ENCODE measurements at regions not wholly inside any gene's neighbourhood (a gene's known extent, or its start where the extent isn't known, plus 50 kb on each side); places are given as distances from the start of the nearest gene placed in this dataset.

DNA sequence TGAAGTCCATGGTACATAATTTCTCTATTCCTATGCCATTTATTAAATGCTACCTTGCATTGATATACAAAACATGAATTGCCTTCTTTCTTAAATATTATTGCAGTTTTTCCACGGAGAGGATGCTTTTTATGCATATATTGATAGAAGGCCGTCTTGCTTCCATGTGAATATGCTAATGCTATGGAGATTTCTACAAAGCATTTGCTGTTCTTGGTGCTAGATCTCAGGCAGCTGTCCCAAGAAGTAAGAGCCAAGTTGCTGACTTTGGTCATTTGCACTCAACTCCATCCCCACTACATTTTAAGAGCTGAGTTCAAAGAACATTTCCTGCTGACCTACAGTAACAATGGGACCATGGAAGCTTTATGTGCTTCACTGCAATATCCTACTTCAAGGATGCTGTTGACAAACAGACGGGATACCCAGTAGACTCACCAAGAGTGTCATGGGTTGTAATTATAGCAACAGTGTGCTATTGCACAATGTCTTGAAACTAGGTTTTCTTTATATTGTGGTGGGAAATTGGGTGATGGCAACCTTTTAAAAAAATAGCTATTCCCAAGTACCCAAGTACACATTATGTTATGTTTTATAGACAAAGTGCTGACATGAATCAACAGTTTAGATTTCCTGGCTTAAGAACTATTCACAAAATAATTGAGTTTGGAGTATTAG, 1172.4 kb upstream of the PIK3C3 start:
- DNase-seq (ENCODE audit: low spot score), result no peak

DNA sequence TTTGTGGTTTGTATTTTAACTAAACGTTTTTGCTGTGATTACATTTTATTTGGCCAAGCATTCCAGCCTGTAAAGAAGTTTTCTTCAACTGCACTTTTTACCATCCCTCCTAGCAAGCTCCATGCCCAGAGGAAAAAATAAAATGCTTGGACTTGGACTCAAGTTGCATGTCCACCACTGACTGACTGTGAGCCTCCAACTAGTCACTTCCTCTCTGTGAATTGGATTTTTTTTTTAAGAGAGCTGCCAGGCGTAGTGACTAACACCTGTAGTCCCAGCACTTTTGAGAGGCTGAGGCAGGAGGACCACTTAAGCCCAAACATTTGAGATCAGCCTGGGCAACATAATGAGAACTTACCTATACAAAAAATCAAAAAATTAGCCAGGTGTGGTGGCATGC, 1185.2 kb upstream of the PIK3C3 start:
- DNase-seq (ENCODE audit: low spot score), result no peak

DNA sequence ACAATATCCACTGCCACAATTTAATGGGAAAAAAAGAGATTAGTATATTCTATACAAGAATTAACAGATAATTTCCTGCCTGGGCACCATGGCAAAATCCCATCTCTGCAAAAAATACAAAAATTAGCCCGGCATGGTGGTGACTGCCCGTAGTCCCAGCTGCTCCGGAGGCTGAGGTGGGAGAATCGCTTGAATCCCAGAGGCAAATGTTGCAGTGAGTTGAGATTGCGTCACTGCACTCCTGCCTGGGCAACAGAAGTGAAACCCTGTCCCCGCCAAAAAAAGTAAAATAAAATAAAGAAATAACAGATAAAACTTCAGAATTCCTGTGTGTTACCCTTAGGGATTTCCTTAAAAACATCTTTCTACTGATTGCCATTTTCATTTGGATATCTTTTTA, 1194.8 kb upstream of the PIK3C3 start:
- DNase-seq (ENCODE audit: low spot score), result no peak

DNA sequence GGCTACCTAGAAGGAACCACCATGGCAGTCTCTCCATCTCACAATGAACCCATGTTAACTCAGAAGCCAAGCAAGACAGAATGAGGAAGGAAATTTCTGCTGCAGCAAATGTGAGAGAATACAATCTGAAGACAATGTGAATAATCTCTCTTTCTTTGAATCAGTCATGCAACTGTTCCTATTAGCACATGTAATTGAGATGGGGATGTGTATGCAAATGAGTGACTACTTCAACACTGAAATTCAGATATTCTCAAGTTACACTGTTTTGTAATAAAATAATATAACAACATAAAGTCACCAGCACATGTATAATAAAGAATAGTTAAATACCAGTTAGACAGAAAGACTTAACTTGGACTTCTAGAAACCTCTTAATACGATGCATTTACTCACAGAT, 1200.6 kb upstream of the PIK3C3 start:
- DNase-seq (ENCODE audit: low spot score), result no peak

DNA sequence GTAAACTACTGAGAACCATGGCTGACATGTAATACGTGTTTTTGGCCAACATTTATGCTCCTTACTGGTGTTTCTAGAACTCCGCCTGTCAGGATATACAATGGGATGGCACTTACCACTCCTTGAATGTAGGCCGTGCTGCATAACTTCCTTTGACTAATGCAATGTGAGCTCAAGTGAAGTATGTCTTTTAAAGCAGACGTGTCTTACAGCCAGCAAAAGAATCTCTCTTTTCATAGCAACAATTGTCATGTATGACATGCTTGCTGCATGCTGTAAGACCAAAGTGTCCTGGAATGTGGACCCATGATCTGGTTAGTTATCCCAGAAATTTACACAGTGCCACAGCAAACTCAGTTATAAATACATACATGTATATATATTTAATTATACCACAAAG, 1202.7 kb upstream of the PIK3C3 start:
- DNase-seq (ENCODE audit: low spot score), result no peak

DNA sequence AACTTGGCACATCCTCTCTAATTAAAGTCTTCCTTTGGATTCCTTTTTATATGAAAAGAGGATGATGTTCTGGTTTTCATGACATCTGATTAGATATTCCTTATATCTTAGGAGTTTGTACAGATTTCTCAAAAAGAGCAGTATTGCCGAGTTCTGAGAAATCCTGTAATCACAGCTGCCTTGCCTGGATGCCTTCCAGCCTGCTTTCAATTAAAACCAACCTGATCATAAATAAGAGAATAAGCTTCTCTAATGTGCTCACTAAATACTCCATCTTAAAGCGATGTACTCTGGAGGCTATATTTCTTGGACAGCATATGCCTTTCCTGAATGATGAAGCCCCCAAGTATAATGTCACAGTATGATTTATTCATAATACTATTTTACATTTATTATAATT, 1203.8 kb upstream of the PIK3C3 start:
- no peak for DNase-seq (ENCODE audit: low spot score)

DNA sequence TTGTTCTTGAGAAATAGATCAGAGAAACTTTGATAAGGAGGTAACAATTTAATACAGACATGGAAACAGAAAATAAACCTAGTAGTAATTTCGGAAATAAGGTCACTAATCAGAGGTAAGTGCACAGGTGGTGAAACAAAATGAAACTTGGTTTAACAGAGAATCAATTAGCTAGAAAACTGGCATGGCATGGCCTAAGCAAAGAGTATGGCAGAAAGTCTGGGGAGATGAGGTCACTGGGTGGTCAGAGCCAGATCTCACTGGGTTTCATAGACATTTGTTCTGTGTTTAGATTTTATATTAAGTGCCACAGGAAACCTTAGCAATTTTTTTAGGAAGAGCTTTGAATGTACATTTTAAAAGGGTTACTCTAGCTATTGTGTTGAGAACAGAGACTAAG, 1216.0 kb upstream of the PIK3C3 start:
- no peak for DNase-seq (ENCODE audit: low spot score)

DNA sequence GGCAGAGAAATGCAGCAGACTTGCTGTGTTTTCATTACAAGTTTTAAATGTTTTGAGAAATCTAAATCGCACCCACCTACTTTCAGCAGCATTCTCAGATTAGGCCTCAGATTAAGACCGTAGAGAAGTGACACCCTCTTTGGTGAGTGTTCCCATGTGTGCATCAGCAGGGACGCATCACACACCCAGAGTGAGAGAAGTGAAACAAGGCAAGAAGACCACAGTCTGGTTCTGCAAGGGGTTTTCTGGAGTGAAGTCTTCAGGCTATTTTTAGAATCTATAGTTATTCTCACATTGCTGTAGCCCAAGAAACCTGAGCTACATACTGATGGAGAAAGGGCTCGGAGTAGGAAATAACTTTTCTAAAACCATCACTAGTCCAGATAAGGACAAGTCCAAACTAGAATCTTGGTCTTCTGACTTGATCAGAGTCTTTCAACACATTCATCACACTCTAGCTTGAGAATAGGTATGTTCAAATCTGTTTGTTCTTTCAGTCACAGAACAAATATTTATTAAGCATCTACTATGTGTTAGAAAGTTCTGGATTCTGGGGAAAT, 1216.6 kb upstream of the PIK3C3 start:
- no peak for DNase-seq (ENCODE audit: low spot score)

DNA sequence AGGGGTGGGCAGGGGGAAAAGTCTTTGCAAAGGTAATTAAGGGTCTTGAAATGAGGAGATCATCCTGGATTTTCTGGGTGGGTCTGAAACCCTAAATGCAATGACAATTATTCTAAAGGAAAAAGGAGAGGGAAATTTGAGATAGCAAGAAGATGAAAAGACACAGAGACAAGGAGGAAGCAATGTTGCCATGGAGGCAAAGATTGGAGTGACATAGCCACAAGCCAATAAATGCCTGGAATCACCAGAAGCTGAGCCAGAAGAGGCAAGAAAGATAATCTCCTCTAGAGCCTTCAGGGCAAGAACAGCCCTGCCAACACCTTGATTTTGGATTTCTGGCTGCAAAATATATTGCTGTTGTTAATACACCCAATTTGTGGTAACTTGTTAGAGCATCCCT, 1246.3 kb upstream of the PIK3C3 start:
- no peak for DNase-seq (ENCODE audit: low spot score)

DNA sequence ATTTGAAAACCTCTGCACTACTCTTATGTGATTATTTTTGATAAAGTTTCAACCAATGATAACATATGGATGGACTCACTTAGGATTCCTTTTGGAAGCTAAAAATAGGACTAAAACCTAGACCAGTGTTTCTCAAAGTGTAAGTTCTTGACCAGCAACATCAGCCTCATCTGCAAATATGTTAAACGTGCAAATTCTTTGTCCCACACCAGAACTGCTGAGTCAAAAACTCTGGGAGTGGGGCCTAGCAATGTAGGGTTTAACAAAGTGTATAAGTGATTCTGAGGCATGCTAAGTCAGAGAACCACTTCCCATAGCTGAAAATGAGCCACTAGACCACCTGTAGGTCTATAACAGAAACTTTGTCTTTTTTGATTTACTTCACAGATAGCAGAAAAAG, 1247.2 kb upstream of the PIK3C3 start:
- no peak for DNase-seq (ENCODE audit: low spot score)

DNA sequence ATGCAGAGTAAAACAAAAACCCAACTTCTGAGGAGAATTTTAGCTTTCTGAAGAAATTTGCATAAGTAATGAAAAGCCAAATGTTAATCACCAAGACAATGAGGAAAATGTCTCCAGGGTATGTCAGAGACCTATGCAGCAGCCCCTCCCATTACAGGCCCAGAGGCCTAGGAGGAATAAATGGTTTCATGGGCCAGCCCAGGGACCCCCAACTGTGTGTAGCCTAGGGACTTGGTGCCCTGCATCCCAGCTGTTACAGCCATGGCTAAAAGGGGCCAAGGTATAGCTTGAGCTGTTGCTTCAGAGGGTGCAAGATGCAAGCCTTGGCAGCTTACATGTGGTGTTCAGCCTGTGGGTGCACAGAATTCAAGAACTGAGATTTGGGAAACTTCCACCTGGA, 1256.9 kb upstream of the PIK3C3 start:
- DNase-seq (ENCODE audit: low spot score), result no peak

DNA sequence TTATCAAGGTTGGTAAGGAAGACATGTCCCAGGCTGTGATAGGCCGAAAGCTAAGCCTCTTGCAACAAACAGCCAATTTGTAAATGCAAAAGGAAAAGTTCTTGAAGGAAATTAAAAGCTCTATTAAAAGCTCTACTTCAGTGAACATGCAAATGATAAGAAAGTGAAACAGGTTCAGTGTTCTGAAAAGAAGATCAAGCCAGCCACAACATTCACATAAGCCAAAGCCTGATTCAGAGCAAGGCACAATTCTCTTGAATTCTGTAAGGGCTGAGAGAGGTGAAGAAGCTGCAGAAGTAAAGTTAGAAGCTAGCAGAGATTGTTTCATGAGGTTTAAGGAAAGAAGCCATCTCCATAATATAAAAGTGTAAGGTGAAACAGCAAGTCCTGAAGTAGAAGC, 1259.5 kb upstream of the PIK3C3 start:
- no peak for DNase-seq (ENCODE audit: low spot score)

DNA sequence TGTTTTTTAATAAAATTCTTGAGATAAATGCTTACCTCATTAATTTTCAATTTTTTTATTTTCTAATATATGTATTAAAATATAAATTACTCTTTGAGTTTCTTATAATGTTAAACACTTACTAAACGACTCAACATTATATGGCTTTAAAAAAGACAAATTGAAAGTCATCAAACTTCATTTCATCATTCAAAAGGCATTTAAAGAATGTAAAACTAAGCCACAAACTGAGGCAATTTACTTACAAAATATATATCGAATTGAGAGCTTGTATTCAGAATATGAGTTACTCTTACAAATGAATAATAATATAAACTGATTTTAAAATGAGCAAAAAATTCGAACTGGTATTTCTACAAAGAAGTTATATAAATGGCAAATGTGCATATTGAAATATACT, 1262.2 kb upstream of the PIK3C3 start:
- DNase-seq (ENCODE audit: low spot score), result no peak

DNA sequence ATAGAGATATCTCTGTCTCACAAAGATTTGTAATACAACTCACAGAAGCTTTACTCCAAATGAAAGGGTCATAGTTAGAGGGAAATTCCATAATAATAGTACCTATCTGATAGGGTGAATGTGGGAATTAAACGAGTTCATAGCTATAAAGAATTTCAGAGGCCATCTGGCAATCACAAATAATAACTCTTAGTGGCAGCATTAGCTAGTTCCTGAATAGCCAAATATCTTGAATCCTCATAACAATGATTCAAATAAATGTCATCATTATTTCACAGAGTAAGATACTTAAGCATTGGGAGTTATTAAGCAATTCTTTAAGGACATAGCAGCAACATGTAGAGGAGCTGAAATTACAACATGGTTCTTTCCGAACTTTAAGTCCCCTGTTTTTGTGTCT, 1265.0 kb upstream of the PIK3C3 start:
- no peak for DNase-seq (ENCODE audit: low spot score)

DNA sequence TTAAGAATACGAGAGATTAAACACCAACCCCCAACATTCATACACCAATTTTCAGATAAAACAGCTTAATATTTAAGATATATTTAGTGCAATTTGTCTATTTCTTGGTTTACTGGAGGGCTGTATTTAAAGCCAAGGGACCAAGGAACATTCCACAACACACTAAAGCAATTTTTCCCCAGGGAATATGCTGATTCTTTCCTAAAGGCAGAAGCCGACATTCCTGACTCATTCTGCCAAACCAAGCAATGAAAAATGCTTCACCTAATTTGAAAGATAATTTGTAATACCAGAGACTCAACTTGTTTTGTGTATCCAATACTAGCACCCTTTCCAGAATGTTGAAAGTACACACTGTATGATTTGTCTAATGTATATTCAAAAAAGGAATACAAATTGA, 1267.6 kb upstream of the PIK3C3 start:
- peak; percentile 5 for DNase-seq (ENCODE audit: low spot score)

DNA sequence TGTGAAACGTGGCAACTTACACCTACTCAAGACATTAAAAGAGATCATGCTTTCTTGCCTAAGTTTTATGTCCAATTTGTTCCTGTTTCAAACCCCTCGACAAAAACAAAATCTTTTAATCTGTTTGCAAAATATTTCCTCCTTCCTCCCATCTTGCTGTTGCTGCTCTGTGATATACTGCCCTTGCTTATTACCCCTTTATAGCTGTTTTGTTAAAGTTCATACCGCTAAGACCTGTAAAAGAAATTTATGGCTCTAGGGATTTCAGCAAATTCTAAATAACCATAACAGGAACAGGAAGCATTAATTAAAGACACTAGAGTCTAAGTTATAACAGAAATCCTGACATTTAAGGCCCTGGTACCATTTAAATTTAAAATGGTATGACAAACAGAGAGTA, 1268.2 kb upstream of the PIK3C3 start:
- no peak for DNase-seq (ENCODE audit: low spot score)

DNA sequence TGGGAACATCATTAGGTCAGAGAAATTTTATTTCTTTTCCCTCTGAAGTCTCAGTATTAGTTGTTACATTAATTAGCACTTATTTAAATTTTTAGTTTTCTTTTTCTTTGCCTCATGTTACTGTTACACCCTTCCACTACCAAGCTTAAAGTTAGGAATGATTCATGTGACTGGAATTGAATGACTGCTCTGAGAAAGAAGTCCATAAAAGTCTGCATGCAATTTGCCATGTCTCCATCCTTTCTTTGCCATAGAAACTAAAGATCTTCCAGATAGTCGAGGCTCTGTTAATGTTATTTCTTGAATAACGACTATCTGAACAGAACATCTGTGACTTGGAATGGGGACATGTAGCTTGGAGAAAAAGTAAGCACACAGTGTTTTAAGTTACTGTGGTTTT, 1269.8 kb upstream of the PIK3C3 start:
- DNase-seq (ENCODE audit: low spot score), result no peak

DNA sequence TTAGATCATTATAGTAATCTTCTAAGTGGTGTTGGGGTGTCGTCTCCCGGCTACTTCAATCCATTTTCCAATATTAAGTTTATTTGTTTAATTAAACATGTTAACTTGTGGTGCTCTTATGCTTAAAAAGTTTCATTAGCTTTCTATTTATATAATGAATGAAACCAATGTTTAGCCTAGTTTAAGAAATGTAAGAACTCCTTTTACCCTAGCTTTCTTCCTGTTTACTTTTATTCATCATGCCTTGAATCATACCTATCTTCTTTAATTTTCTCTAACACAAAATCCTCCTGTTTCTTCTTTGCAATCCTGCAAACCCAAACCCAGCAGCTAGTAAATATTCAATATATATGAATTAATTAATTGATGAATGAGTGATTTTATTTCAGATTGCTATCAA, 1276.7 kb upstream of the PIK3C3 start:
- DNase-seq (ENCODE audit: low spot score), result no peak

DNA sequence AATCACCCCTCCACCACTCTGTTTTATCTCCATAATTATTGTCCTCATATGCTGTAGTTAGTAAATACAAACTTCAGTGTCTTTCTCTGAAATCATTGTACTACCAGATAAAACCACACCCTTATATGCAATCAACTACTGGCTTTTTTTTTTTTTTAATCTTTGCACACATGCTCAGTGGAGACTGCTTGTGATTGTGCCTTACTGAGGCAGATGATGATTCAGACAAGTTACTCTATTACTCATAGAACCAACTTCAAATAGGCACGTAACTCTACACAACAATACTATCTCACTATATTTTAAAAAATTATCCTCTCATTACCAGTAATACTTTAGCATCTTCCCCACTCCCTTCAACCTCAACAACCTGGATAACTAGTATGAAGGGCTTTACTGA, 1278.4 kb upstream of the PIK3C3 start:
- DNase-seq (ENCODE audit: low spot score), result no peak

DNA sequence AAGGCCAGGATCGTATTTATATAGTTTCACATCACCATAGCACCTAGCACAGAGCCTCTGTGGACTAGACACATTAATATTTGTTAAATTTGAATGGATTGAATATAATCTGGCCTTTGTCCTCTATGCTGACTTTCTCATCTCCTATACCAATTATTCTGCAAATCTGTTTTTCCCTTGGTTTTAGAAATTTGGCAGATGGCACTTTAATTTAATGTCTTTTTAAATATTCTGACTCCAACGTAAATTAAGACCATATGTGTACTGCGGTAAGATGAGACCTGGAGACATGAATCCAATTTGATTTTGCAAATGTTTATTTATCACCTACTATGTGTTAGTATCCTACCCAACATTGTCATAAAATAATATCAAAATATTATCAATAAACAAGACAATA, 1281.9 kb upstream of the PIK3C3 start:
- DNase-seq (ENCODE audit: low spot score), result no peak

DNA sequence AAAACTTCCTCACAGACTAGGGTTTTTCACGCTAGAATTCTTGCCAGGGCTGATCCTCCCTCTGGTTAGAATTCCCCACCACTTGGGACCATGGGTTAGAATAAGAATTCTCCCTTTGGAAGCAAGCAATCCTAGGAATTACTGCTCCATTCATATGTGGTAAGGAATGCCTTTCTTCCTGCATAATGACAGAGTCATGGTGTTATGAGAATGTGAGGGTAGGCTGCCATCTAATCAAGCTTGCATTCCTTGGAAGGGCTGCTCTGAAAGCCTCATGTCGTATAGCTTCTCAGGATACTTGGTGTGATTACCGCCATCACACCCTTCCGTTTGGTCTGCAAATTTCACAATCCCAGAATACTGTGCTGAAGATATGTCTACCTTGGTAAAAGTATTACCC, 1282.4 kb upstream of the PIK3C3 start:
- DNase-seq (ENCODE audit: low spot score), result no peak

DNA sequence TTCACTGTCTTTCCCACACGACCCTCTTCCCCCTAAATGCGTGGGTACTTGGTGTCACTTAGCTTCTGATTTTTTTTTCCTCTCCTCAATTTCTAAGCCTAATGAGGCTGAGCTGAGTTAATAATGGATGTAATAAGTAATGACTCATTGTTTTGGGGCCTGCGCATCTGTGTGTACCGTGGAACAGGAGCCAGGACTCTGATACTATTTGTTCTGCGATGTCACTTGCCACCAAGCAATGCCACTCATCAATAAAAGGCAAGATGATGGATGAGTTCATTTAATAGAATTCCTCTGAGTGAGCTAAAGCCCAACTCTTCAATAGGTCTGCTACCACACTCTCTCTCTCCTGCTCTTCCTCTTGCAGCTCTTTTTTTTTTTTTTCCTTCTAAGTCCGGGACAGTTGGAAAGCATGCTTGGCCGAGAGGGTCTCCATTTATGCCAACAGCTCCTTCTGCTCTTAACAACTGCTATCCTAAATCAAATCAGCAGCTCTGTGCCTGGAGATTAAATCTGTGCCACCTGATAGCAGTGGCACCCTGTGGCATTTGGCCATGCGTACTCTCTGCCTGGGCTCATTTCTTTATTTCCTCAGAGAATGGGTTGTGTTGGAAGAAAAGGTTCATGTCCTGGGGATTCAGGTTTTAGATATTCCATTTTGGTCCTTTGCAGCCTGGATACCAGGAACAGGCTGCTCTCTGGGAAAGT, 1284.2 kb upstream of the PIK3C3 start:
- DNase-seq (ENCODE audit: low spot score), result no peak

DNA sequence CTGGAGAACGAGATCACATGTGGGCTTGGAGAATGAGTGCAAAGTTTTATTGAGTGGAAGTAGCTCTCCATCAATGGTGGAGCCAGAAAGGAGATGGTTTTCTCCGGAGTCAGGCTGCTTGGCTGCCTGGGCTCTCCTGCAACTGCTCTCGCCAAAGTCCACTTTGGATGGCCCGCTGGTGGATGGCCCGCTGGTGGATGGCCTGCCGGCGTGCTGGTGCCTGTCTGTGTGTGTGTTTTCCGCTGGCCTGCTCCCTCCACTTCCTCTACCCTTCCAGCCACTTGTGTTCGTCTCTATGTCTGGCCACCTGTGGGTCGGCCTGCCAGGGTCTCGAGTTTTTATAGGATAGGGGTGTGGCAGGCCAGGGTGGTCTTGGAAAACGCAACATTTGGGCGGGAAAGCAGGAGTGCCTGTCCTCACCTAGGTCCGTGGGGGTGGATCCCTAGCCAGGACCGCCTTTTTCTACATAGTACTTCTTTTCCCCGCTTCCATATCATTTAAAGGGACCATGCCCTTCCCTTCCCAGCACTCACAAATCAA, 1292.1 kb upstream of the PIK3C3 start:
- DNase-seq (ENCODE audit: low spot score), result no peak

DNA sequence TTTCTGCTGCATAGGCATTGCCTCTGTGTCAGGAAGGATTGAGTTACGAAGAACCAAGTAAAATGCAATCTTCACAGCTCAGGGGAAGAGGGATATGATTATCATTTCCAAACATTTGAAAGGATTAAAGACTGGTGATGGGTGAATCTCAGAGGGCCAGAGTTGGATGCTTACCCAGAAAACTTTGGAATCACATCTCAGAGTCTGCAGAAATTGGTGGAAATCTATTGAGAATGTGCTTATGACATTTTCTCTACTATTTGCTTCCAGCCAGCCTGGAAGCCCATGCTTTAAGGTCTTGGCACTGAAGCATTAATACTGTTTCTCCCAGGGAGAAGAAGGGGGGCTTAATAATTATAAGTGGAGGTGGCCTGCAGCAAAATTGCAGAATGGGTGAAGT, 1301.4 kb upstream of the PIK3C3 start:
- DNase-seq (ENCODE audit: low spot score), result no peak

All from AG08395 (cell line).